NCI-H510A treated with DMSO at 0.1 percent for 48 hours (cell line): ENCODE measurements at regions not wholly inside any gene's neighbourhood (a gene's known extent, or its start where the extent isn't known, plus 50 kb on each side); places are given as distances from the start of the nearest gene placed in this dataset.

Source experiments
- DNase-seq: peaks from one replicate; lab custom pipeline; 2025; lab: John Stamatoyannopoulos, UW

DNA sequence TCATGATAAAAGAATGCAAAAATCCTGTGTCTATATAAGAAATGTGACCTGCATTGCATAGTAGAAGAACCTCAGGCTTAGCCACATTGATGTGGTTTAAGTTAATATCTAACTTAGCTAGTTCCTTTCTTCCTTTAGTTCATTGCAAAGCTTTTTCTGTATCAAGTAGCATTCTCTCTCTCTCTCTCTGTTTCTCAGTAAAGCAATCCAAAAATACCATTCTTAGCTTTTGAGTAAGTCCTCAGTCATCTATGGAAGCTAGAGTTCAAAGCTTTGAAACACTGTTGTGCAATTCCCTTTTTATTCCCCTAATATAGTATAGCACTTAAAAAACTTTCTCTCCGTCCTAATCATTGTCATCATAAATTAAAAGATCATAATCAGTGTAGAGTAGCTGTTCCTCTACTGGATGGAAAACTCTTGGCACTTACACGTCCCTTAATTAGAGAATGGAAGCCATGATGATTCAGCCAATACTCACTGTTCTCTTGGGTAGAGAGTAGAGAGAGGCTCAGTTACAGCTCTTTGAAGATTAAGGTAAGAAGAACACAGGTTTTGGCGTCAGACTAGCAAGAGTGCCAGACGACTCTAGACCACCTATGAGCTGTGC lies 350.3 kb upstream of the LYPLAL1 start:
- DNase-seq: no peak

DNA sequence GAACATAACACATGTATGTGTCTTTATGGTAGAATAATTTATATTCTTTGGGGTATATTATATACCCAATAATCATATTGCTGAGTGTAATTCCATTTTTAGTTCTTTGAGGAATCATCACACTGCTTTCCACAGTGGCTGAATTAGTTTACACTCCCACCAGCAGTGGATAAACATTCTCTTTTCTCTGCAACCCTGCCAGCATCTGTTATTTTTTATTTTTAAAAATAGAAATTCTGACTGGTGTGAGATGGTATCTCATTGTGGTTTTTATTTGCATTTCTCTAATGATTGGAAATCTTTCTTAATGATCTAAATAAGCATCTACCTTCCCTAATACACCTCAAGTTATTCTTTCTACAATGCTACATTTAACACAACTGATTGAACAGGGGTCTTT lies 346.2 kb upstream of the LYPLAL1 start:
- no peak for DNase-seq

GRCh38 chr1:218828125-218828650 lies 345.5 kb upstream of the LYPLAL1 start:
- DNase-seq: no peak

- DNase-seq: no peak
These were observed 344.6 kb upstream of the LYPLAL1 start for GRCh38 chr1:218829097-218829496.

DNA sequence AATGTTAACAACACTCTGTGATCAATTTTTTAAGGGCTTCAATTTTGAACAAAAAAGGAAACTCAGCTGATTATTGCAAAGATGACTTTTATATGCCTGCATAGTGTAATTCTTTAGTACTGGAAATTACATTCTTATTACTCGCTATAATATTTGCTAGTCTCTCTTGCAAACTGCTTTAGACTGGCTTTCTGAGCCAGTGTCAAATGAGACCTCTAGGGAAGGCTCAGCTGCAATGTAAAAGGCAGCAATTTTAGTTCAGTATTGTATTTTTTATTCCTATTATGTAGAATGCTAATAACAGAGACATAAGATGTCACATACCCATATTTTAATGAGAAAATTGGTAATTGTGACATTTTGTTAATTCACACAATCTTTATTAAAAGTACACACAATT lies 338.1 kb upstream of the LYPLAL1 start:
- DNase-seq: no peak

- no peak for DNase-seq
These were observed 337.4 kb upstream of the LYPLAL1 start for GRCh38 chr1:218836264-218836663.

GRCh38 chr1:218837051-218837450 lies 336.6 kb upstream of the LYPLAL1 start:
- no peak for DNase-seq

DNA sequence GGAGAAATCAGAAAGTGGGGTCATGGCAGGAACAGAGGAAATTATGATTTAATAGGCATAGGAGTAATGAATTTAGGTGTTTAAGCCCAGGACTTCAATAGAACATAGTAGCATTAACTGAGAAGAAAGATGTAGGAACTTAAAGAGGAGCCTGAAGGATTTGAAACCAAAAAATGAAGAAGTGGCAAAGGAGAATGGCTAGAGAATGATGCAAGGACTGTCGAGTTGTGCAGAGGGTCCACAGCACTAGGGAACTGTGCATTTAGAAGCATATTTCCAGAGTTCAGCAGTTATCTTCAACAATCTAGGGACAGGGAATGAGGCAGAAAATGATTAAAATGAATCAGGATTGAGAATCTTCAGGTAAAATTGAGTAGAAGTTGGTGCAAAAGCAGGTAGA lies 328.1 kb upstream of the LYPLAL1 start:
- DNase-seq: no peak

DNA sequence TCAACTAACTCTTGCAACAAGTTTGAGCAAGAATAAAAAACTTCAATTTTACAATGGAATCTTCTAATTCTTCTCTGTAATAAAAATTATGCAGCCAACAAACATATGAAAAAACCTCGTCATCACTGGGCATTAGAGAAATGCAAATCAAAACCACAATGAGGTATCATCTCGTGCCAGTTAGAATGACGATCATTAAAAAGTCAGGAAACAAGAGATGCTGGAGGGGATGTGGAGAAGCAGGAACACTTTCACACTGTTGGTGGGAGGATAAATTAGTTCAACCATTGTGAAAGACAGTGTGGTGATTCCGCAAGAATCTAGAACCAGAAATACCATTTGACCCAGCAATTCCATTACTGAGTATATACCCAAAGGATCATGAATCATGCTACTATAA lies 327.5 kb upstream of the LYPLAL1 start:
- no peak for DNase-seq

DNA sequence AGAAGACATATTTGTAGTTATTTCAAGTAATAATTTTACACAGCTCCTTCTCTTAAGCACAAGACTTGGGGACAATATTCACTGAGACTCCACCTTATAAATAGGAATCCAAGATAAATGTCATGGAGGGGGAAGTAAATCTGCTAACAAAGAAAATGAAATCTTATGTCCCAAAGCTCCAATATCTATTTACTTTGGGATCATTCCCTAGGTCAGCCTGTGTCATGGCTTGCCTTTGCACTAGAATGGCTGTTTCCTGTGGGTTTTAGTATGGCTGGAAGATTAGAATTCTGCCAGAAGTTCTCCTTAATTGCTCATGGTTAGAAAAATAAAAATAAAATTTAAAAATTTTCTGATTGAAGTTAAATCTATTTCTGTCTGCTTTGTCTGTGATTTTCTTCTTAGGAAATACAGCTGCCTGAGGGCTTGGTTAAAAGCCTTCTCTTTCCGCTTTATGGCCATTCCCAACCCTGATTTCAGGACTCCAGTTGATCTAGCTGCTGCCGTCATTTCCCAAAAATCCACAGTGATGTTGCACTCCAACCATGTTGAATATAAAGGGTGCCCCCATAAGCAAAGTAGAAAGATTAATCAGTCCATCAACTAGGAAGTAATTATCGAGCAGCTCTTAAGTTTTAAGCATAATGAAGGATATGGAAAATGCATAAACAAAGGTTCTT lies 326.4 kb upstream of the LYPLAL1 start:
- DNase-seq: no peak

- DNase-seq: no peak
These were observed 325.7 kb upstream of the LYPLAL1 start for GRCh38 chr1:218848009-218848408.

DNA sequence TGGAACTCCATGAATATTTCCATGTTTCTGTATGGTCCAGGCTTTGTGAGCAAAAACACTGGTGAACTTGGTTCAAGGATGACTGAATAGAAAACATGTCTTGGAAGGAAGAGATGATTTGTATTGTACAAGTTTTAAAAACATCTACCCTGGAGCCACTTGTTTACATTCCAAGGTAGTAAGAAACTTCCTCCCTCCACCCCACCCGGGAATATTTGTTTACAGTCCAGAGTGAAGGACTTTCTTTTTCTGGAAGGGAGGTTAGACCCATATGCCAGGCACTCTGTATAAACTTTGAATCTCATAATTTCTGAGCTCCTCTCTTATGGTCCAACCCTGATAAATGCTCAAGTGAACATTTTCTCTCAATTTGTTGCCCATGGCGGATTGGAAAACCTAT lies 323.3 kb upstream of the LYPLAL1 start:
- DNase-seq: no peak

- no peak for DNase-seq
These were observed 322.1 kb upstream of the LYPLAL1 start for GRCh38 chr1:218851586-218851985.

GRCh38 chr1:218852527-218852926 lies 321.2 kb upstream of the LYPLAL1 start:
- DNase-seq: no peak

GRCh38 chr1:218863987-218864386 lies 309.7 kb upstream of the LYPLAL1 start:
- DNase-seq: no peak

DNA sequence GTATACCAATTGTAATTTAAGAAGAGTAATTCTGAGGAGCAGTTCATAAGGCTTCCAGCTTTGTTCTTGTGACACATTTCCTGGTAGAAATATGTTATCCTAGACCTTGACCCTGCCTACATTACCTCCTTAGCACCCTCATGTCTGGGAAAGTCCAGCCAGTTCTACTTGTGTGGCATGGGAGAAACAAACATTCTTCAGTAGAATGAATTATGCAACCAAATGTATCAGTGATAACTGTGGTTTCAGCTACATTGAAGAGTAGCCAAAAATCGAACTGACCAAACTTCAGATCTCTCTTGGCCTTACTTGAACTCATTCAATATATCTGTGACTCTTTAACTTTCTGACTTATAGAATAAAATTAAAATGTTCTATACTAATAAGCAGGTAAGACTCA lies 308.1 kb upstream of the LYPLAL1 start:
- DNase-seq: no peak

- no peak for DNase-seq
These were observed 307.2 kb upstream of the LYPLAL1 start for GRCh38 chr1:218866507-218866906.

DNA sequence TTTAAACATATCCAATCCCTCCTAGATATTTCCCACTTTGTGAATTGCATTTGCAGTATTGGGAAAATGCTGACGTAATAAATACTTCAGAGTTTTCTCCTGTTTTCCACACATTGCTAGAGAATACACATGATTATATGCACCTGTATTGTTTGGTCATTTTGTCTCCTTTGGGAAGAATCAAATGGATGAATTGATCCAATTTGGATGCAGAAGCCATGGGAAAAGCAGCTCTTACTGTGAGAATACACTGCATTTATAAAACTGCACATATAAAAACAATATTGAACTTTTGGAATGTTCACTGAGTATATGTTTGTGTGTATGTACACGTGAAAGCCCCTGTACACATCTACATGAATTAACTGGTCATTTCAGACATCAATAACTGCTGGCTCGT lies 306.6 kb upstream of the LYPLAL1 start:
- DNase-seq: no peak

DNA sequence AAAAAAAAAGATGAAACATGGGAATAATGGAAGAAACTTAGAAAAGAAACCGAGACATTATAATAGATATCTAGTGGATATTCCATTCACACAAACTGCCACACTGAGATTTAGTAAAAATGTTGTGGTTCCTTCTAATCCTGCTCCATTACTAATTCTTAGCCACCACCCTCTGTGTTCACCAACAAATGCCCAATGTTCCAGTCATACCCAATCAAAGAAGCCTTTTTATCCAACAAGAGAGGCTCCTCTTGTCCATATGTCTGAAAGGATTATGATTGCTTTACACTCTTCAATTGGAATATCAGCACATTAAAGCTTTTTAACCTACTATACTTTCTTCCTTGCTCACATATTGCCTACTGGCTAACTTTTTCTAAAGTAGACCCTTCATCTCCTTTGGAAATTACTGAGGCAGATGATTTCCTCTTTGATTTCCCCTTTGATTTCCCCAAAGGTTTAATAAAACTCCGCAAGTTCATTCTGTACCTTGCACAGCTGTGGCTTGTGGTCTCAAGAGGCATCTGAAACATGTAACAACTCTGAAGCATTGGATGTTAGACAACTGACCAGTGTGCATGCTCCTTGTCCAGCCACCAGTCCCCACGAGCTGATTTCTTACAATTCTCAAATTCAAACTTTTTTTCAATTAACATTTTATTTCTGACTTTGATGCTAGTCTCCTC lies 305.6 kb upstream of the LYPLAL1 start:
- DNase-seq: no peak

- DNase-seq: no peak
These were observed 304.4 kb upstream of the LYPLAL1 start for GRCh38 chr1:218869276-218869675.

- DNase-seq: no peak
These were observed 301.7 kb upstream of the LYPLAL1 start for GRCh38 chr1:218872026-218872425.

DNA sequence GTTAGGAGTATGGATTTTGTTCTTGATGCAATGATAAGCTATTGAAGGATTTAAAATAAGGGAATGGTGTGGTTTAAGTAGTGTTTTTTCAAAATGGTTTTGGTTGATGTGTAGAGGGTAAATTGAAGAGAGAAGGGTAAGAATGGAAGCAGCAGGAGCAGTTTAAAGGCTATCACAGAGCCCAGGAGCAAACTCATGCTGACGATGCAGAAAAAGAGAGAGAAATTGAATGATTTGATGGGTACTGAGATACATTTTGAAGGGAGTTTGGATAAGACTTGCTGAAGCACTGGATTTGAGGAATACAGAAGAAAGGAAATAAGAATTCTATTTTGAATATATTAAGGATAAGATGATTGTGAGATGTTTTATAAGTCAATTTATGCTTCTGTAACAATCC lies 300.8 kb upstream of the LYPLAL1 start:
- no peak for DNase-seq

GRCh38 chr1:218874313-218874712 lies 299.4 kb upstream of the LYPLAL1 start:
- DNase-seq: no peak
